ENCODE measurements at regions not wholly inside any gene's neighbourhood (a gene's known extent, or its start where the extent isn't known, plus 50 kb on each side); places are given as distances from the start of the nearest gene placed in this dataset.
"Not testable (repeated sequence)": the region's sequence is repeated elsewhere in the genome, so short reads cannot be mapped to it uniquely, and the experiment has no call there.

DNA sequence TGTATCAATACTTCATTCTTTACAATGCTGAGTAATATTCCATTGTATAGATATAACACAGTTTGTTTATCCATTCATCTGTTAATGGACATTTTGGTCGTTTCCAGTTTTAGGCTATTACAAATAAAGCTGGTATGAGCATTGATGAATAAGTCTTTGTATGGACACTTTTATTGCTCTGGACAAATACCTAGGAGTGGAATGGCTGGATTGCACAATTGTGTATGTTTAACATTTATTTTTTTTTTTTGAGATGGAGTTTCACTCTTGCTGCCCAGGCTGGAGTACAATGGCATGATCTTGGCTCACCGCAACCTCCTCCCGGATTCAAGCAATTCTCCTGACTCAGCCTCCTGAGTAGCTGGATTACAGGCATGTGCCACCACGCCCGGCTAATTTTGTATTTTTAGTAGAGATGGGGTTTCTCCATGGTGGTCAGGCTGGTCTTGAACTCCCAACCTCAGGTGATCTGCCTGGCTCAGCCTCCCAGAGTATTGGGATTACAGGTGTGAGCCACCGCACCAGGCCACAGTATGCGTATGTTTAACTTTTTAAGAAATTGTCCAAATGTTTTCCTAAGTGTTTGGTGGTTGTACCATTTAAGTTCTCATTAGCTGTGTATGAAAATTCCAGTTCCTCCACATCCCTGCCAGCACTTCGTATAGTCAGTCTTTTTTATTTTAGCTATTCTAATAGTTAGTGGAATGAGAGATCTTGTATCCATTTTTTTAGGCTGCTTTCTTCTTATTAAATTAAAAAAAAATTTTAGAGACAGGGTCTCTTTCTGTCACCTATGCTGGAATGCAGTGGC lies 194.9 kb upstream of the HAAO start:
- no peak for DNase-seq

DNA sequence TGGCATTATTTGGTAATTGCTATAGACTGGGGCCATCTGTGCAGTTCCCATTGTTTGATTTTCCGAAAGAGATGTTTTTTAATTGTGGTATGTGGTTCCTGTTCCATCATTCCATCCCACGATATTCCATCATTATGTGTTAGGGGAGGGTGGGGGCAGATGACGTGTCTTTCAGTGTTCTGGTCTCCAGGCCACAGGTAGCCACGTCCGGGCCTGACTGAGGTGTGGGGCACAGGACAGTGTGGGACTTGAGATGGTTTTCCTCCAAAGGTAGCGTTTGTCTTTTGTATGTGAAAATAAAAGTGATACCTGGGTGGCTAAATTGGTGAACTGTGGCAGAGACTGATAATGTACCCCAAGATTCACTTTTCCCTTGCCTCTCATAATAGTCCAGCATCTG lies 192.2 kb upstream of the HAAO start:
- DNase-seq: no peak

- DNase-seq: no peak
These were observed 191.7 kb upstream of the HAAO start for GRCh38 chr2:42984081-42984480.

GRCh38 chr2:42980764-42981416 lies 188.5 kb upstream of the HAAO start:
- DNase-seq: no peak

DNA sequence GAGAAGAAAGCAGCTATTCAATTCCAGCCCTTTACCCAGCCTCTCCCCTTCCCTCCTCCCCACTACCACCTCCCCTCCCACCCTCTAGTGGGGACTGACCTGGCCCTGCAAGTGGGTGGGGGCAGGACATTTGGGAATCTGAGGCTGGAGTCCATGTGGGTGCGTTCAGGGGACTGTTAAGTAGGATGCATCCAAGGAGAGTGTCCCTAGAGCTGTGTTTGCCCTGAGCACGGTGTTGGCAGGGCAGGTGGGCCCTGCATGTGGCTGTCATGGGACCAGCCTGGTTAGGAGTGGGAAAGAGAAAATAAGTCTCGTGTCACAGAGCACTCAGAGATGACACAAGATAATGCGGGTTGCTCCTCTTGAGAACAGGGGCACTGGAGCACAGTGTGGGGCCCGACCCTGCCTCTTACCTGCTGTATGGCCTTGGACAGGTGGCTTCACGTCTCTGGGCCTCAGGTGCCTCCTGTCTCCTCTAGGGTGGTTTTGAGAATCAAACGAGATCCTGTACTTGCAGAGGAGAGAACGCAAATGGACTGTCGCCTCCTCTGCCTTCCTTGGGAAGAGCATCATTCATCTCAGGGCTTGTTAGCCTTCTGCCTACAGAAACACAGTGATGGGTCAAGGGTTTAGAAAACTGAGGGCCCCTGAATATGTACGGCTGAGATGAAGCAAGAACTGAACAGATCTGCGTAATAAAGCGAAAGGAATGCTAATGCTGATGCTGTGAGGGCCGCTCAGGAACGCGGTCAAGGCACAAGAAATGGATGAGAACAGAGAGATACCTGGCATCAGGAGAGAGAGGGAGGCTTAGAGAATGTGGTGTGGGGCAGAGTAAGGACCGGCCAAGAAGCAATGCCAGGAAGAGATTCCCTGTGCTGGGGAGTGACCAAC lies 187.7 kb upstream of the HAAO start:
- DNase-seq: no peak

- no peak for DNase-seq
These were observed 187.1 kb upstream of the HAAO start for GRCh38 chr2:42979416-42979869.

DNA sequence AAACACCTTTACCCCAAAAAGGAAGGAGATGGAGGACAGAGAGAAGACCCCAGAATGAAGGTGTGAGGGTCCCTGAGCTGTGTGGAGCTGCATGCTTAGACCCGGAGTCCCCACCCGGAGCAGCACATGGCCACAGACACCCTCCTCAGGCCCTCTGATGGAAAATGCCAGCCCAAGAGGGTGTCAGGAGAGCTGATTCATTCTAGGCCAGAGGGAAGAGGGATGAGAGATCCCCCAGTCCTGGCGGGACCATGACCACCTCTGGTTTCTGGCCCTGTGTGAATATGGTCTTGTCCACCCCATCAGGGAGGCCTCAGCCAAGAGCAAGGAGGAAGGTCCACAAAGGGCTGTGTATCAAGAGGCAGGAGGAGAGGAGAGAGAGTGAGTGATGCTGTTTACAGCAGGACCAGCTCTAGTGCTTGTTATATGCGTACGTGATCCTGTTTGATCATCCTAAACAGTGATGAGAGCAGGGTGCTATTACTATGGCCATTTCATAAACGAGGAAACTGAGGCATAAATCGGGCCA lies 186.6 kb upstream of the HAAO start:
- DNase-seq: no peak

DNA sequence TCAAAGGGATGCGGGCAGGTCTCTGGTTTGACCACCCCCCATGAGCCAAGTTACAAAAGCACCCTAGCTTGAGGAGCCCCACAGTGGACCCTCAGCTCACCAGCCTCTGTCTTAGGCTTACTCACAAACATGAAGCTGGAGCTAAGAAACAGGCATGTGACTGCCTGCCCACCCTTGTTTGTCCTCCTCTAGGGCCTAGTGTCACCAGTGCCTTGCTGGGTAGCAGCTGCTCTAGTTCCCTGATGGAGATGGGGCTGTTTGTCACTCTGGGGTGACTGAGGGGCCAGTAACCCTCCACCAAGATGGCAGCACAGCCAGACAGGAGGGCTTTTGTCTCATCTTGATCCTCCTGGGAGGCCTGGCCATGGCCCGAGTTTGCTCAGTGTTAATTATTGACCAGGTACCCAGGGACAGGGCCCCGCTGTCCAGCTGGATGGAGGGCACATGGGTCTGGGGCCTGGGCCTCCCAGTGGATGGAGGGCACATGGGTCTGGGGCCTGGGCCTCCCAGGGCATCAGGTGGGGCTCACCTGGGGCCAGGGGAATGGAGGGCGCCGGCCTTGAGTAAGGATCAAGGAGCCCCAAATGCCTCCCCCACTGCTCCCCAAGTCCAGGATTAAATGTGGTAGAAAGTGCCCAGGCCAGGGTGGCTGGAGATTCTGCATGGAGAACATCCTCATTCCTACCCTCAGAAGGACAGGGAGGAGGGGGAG lies 185.9 kb upstream of the HAAO start:
- no peak for DNase-seq

- DNase-seq: no peak
These were observed 185.1 kb upstream of the HAAO start for GRCh38 chr2:42977270-42978174.

GRCh38 chr2:42976351-42976750 lies 184.0 kb upstream of the HAAO start:
- DNase-seq: no peak

- no peak for DNase-seq
These were observed 182.6 kb upstream of the HAAO start for GRCh38 chr2:42974721-42975717.

DNA sequence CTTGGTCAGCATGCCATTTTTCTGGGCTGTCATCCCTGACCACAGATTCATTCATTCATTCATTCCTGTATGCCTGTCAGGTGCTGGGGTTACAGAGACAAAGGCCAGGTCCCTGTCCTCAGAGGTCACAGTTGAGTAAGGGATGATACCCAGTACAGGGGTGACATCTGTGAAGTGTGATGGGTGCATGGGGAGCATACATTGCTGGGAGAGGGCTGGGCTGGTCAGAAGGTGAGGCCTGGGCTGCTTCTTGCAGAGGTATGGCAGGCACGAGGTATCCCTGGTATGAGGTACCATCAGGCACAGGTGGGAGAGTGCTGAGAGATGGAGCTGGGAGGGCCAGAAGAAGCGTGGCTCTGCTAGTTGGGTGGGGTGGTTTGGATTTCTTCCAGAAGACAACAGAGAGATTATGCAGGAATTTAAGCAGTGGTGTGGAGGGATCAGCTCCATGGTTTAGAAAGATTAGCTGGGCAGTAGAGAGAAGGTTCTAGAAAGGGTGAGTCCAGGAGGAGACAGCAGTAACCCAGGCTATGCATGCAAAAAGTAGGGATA lies 181.9 kb upstream of the HAAO start:
- no peak for DNase-seq

GRCh38 chr2:42973726-42974125 lies 181.3 kb upstream of the HAAO start:
- DNase-seq: no peak

DNA sequence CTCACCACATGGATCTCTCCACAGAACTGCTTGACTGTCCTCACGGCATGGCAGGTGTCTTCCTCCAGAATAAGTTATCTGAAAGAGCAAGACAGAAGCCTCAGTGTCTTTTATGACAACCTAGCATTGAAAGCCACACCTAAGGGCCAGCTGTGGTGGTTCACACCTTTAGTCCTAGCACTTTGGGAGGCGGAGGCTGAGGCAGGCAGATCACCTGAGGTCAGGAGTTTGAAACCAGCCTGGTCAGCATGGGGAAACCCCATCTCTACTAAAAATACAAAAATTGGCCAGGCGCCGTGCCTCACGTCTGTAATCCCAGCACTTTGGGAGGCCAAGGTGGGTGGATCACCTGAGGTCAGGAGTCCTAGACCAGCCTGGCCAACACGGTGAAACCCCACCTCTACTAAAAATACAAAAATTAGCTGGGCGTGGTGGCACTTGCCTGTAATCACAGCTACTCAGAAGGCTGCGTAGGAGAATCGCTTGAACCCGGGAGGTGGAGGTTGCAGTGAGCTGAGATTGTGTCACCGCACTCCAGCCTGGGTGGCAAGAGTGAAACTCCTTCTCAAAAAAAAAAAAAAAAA lies 180.6 kb upstream of the HAAO start:
- DNase-seq: not testable (repeated sequence)

DNA sequence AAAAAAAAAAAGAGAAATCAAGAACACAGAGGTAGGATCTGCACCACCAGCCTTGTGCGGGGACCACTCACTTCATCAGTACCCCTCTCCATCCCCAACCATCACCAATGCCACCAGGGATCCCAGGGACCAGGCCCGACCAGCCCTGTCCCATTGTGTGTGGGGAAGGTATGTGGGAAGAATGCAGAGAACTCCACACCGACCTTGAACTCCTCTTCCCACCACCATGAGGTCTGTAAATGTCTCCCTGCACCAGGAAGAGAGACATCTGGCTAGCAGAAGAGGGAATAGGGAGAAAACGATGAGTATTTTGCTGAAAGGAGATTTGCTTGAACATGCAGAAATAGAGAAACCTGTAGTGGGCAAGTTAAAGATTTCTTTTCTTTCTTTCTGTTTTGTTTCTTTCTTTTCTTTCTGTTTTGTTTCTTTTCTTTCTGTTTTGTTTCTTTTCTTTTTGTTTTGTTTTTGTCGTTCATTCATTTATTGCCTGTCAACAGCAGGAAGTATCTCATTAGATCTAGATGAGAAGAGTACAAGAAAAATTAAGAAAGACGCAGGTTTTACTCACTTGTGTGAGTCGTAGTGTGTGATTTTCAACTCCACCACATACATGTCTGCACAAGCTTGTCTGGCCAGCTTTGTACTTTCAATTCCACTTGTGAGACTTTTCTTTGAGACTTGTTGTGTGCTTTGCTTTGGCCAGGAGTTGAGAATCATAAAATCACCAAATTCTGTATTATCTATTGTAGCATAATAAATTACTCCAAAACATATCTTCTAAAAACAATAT lies 179.8 kb upstream of the HAAO start:
- no peak for DNase-seq

DNA sequence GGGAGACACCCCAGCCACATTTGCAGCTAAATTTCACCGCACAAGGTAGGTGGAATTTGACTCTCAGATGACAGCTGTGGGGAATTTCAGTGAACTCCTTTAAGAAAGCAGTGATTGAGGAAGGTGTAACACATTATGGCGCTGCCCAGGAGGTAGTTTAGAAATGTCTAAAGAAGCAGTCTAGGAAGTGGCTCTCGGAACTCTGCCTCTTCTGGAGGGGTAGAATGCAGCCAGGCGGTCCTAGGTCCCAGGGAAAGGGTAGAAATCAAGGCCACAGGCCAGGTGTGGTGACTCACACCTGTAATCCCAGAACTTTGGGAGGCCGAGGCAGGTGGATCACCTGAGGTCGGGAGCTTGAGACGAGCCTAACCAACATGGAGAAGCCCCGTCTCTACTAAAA lies 179.0 kb upstream of the HAAO start:
- DNase-seq: no peak

DNA sequence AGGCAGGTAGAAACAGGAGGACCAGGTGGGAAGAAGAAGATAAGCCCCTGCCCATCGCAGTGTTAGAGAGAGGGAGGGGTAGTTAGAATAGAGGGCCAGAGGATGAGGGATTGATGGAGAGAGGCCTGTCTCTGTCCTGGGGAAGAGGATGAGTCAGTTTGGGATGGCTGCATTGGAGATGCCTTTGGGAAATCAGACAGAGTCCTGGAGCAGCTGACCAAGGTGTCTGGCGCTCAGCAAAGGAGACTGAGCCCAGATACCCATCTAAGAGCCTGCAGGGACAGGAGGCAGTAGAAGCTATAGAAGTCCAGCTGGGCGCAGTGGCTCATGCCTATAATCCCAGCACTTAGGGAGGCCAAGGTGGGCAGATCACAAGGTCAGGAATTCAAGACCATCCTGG lies 177.8 kb upstream of the HAAO start:
- DNase-seq: no peak
